Embryonic facial prominence (tissue), 1 donor: ENCODE measurements at regions not wholly inside any gene's neighbourhood (a gene's known extent, or its start where the extent isn't known, plus 50 kb on each side); places are given as distances from the start of the nearest gene placed in this dataset.
"Not testable (repeated sequence)": the region's sequence is repeated elsewhere in the genome, so short reads cannot be mapped to it uniquely, and the experiment has no call there.

Source experiments
- DNase-seq: peaks from one replicate; pipeline ENCODE4 v3.0.0-alpha.2; 2016; ENCODE audit errors: extremely low spot score

DNA sequence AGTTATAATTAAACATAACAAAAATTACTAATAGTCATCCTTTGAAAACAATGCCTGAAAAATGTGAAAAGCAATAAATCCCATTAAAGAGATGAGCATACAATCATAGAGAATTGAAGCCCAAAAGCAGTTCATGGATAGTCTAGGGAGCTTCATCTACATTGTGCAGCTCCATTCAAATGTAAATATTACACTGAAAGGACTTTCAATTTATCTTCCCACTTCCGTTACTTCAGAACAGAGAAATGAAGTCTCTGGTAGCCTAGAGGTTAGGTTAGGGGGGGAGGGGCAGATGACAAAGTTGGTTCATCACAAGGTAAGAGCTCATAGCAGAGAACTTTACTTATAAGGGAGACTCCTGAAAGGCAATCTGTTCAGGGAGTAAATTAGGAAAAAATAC is 126.6 kb upstream of the RGPD4 start:
- no peak for DNase-seq

DNA sequence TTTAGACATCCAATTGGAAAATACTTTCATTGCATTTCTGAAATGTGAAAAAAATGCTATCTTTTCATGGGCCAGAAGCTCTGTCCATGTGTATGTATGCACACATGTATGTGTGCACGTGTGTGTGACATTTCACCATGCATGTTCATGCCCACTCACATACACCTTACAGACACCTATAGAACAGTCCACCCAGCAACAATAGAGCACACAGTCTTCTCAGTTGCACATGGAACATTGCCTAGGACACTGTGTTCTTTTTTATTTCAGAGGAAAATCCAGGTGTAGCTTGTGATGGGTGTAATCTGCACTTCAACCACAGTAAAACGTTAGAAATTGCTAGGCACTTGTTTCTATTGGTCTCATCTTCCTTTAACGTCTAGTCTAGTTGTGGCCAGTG is 114.8 kb upstream of the RGPD4 start:
- DNase-seq: no peak

DNA sequence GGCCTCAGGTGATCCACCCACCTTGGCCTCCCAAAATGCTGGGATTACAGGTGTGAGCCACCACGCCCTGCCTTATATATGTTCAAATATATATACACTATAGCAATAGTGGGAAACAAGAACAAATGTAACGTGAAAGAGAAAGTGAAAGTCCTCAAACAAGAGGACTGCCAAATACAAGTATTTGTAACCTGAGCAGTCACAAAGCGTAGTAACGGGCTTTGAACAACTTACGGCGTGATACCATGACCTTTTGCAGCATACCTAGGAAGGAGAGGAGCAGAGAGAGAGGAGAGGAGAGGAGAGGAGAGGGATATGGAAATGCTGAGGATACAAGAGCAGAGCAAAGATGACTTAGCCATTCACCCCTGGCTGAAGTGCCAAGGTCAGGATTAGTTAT is 113.8 kb upstream of the RGPD4 start:
- no peak for DNase-seq

DNA sequence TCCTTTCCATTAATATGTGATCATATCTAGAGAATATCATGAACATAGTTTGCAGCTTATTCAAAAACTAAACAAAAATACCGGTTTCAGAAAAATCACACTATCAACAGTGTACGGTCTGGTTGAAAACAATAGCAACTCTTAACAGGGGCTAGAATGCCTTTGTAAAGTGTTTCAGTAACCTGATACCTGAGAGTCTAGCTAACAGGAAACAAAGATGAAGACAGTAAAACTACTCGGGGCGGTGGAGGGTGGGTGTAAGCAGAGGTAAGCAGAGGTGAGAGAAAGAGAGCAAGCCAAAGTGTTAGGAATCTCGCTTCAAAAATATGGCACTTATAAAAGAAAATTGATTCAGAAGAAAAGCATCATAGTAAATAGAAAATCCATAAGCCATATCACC is 109.0 kb upstream of the RGPD4 start:
- DNase-seq: no peak

DNA sequence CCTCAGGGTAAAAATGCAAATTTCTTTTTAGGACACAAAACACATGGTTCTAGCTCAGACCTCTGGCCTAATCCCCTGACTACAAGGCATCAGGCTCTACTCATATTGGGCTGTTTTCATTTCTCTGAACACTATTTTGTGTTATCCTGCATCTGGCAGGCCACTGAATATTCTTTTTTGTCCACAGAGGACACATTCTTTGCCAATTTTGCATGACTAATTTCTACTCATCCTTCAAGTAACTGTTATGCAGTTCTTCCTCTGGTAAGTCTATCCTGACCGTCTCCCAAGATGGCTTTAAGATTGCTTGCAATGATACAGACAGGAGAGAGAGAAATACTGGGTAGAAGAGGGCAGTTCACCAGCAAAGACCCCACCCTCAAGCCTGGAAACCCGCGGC is 107.6 kb upstream of the RGPD4 start:
- DNase-seq: no peak

DNA sequence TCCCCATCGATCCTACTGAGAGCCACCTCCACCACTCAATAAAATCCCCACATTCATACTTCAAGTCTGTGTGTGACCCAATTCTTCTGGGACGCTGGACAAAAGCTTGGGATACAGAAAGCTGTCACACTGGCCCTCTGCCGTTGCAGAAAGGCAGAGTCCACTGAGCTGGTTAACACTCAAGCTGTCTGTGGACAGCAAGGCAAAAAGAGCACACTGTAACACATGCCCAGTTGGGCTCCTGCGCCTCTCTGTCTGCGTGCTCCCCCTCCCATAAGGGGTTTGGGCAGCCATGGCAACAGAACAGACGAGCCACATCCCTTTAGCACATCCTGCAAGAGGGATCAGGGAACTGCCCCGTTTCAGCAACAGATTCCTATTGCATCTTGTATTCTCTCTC is 106.9 kb upstream of the RGPD4 start:
- DNase-seq: no peak

DNA sequence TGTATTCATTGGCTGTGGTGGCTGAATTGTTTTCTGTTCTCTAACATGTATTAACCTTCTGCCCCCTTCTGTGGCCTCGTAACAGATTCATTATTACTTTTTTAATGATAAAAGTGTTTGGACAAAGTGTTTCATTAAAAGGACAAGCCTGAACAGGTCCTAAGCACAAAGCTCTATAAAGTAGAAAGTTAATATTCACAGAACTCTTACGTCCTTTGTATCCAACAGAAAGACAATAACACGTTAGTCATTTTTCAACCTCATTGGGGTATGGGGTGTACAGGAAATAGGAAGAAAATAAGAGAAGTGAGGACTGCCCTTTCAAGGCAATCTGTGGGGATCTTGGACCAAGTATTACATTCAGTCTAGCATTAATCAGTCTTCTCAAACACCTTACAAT is 105.5 kb upstream of the RGPD4 start:
- DNase-seq: no peak

DNA sequence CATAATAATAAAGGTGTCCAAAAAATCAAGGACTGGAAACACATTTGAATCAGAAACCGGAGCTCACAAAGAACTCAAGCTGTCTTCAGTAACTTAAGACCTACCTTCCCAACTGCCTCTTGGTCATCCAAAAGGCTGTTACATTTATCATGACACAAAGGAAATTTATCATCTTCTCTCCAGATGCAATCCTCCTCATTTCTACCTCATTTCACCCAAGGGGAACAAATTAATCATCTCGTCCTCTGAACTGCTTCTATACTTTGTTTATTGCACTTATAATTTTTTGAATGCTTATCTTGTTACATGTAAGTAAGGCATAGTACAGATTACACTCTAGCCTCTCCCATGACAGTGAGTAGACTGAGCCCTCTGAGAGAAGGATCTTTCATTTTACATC is 105.1 kb upstream of the RGPD4 start:
- no peak for DNase-seq

DNA sequence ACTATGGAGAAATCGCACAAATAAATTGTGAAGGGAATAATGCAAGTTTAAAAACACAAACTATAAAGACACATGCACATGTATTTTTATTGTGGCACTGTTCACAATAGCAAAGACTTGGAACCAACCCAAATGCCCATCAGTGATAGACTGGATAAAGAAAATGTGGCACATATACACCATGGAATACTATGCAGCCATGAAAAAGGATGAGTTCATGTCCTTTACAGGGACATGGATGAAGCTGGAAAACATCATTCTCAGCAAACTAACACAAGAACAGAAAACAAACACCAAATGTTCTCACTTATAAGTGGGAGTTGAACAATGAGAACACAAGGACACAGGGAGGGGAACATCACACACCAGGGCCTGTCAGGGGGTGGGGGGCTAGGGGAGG is 100.9 kb upstream of the RGPD4 start:
- not testable (repeated sequence) for DNase-seq

DNA sequence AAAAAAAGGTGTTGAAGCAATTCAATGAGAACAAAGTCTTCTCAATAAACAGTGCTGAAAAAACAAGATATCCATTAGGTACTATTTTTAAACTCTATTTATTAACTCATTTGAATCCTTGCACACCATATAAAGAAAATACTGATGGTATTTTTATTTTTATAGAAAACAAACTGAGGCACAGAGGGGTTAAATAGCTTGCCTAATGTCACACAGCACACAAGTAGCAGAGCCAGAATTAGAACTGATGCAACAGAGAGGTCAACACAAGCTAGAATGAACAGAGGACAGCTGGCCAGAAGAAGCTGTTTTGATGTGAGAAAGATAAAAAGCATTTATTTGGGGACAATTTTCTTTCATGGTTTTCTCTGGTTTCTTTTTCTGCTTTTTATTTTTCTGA is 99.4 kb upstream of the RGPD4 start:
- DNase-seq: no peak

- DNase-seq: no peak
These were observed 98.1 kb upstream of the RGPD4 start for GRCh38 chr2:107728586-107728985.

- DNase-seq: no peak
These were observed 97.3 kb upstream of the RGPD4 start for GRCh38 chr2:107729440-107729839.

DNA sequence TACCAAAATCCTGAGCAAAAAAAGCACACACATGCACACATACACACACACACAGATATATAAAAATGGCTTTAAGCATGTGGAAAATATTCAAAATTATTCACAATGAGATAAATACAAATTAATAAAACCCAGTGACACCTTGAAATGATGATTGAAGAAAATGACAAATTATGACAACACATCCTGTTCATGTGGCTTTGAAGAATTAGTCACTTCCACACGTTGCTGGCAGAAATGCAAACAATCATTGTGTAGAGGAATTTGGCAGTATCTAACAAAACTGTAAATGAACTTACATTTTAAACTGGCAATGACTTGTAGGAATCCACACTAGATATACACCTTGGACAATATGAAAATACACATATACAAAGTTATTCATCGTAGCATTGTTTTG is 95.8 kb upstream of the RGPD4 start:
- no peak for DNase-seq

GRCh38 chr2:107731435-107731834 is 95.3 kb upstream of the RGPD4 start:
- no peak for DNase-seq

- no peak for DNase-seq
These were observed 91.5 kb upstream of the RGPD4 start for GRCh38 chr2:107735201-107735600.

DNA sequence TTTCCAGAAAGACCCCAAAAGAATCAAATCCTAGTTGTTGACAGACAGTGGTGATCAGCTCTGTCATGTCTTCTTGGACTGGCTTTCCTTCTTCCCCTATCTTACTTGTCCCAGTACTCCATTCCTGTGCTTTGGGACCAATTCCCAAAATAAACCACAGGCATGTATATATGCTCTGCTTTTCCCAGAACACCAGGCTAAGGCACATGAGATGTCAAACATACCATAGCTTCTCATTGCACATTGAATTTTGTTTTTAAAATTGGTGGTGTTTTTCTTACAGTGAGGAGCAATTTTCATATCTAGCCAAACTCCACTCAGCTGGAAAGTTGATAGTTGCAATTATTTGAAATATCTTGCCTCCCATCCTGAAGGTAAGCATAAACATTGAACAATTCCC is 88.9 kb upstream of the RGPD4 start:
- no peak for DNase-seq

- no peak for DNase-seq
These were observed 88.4 kb upstream of the RGPD4 start for GRCh38 chr2:107738266-107738665.

DNA sequence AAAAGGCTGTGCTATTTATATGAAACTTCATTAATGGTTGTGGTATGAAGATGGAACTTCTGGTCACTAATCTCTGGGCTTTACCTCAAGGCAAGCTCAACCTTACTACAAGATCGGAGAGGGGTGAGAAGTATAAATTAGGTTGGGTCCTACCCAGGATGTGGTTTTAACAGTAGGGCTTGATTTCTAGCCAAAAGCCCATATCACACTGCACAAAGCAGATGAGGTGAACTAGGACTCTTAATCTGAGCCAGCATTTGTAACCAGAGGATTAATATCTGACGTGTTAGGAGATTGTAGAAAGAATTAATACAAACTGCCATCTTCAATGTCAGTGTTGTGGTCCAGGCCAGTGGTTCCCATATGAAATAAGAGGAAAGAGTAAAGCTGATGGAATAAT is 86.4 kb upstream of the RGPD4 start:
- no peak for DNase-seq

GRCh38 chr2:107742460-107743027 is 84.1 kb upstream of the RGPD4 start:
- DNase-seq: no peak

- DNase-seq: no peak
These were observed 83.4 kb upstream of the RGPD4 start for GRCh38 chr2:107743274-107743673.

- no peak for DNase-seq
These were observed 81.6 kb upstream of the RGPD4 start for GRCh38 chr2:107745100-107745499.

GRCh38 chr2:107746552-107747198 is 80.0 kb upstream of the RGPD4 start:
- DNase-seq: not testable (repeated sequence)

DNA sequence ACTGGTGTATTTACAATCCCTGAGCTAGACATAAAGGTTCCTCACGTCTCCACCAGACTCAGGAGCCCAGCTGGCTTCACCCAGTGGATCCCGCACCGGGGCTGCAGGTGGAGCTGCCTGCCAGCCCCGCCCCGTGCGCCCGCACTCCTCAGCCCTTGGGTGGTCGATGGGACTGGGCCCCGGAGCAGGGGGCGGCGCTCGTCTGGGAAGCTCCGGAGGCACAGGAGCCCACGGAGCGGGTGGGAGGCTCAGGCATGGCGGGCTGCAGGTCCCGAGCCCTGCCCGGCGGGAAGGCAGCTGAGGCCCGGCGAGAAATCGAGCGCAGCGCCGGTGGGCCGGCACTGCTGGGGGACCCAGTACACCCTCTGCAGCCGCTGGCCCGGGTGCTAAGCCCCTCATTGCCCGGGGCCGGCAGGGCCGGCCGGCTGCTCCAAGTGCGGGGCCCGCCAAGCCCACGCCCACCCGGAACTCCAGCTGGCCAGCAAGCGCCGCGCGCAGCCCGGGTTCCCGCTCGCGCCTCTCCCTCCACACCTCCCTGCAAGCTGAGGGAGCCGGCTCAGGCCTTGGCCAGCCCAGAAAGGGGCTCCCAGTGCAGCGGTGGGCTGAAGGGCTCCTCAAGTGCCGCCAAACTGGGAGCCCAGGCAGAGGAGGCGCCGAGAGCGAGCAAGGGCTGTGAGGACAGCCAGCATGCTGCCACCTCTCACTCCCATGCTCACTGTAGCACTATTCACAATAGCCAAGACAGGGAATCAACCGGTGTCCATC is 79.3 kb upstream of the RGPD4 start:
- not testable (repeated sequence) for DNase-seq
